Spleen (tissue), 7 donors: ENCODE measurements at regions not wholly inside any gene's neighbourhood (a gene's known extent, or its start where the extent isn't known, plus 50 kb on each side); places are given as distances from the start of the nearest gene placed in this dataset.

Source experiments
- POLR2A ChIP-seq, 3 donors: fragments of 450-650 bp; IDR thresholded peaks; one replicate each; pipeline ENCODE4 v1.5.1; 2017; ENCODE audit warnings: antibody characterized with exemption in 3 of 3, mild to moderate bottlenecking in 1 of 3
- TF ChIP-seq, protein P1 (sequence below), 11 experiments: fragments of 200-600 bp in 7 of 11; fragments of 450-650 bp in 4 of 11; sonication (generic) in 4 of 11; IDR thresholded peaks in 8 of 11; conservative IDR thresholded peaks in 3 of 11; 1 replicate in 7 of 11; 2 replicates in 4 of 11; pipeline versions ENCODE4 v1.4.0 to v1.8.0; 2016 to 2021; ENCODE audit warnings: antibody characterized with exemption in 11 of 11, inconsistent platforms in 4 of 11, mild to moderate bottlenecking in 1 of 11
- donor health status: DM: no; HTN: no; CAD: no; lungs with moderate emphysema.
- donor health status: DM: no; HTN: no; CAD: no.
- donor health status: DM: no; HTN: no; CAD: no.

DNA sequence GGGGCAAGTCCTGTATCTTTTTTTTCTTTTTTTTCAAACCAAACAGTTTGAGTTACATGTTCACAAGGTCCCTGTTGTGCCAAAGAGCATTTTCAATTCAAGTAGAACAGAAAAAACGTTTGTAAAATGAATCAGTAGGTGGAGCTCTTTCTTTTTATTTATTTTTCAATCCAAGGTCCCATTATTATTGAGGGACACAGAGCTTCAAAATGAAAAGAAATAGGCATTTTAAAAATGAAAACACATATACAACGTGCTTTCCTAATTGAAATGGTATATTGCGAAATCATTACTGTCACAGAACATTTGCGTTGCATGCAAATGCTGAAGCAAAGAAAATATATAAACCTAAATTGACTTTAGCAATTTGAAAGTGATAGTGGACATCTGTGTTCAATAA is 711.0 kb downstream of the MECOM start:
- TF ChIP-seq, protein P1, sequence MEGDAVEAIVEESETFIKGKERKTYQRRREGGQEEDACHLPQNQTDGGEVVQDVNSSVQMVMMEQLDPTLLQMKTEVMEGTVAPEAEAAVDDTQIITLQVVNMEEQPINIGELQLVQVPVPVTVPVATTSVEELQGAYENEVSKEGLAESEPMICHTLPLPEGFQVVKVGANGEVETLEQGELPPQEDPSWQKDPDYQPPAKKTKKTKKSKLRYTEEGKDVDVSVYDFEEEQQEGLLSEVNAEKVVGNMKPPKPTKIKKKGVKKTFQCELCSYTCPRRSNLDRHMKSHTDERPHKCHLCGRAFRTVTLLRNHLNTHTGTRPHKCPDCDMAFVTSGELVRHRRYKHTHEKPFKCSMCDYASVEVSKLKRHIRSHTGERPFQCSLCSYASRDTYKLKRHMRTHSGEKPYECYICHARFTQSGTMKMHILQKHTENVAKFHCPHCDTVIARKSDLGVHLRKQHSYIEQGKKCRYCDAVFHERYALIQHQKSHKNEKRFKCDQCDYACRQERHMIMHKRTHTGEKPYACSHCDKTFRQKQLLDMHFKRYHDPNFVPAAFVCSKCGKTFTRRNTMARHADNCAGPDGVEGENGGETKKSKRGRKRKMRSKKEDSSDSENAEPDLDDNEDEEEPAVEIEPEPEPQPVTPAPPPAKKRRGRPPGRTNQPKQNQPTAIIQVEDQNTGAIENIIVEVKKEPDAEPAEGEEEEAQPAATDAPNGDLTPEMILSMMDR (IDR thresholded peaks at IDR 0.05 in 8 of 11, conservative IDR thresholded peaks at IDR 0.05 in 3 of 11): no peak
- TF ChIP-seq POLR2A (IDR thresholded peaks at IDR 0.05): no peak
